ENCODE measurements at regions not wholly inside any gene's neighbourhood (a gene's known extent, or its start where the extent isn't known, plus 50 kb on each side); places are given as distances from the start of the nearest gene placed in this dataset.

DNA sequence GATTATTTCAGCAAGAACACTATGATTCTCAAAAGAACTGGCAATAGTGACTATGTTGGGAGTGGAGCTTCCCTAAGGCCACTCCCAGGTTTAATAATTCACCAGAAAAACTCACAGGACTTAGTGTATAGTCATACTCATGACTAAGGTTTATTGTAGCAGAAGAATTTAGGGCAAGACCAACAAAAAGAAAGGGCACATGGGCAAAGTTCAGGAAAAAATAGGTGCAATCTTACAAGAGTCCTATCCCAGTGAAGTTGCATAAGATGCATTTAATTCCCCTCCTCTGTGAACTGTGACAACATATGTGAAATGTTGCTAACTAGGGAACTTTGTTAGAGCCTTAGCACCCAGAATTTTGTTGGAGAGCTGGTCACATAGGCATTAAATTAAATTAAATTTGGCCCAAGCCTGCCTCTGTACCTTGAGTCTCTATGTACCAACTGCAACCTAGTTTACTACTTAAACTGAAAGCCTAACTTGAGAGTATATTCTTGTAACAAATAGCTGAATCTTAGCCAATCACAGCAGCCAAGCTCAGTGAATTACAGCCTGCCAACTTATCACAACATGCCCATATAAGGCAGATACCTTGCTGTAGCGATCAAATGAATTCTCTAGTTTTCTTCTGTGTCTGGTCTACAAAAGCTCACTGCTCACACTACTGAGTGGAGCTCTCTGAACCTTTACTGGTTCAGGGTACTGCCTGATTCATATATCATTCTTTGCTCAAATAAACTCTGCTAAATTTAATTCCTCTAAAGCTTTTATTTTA lies 386.2 kb upstream of the ARHGEF26 start:
- peak; percentile 83 for DNase-seq (ENCODE audit: low read depth)
- TF ChIP-seq, protein P1, sequence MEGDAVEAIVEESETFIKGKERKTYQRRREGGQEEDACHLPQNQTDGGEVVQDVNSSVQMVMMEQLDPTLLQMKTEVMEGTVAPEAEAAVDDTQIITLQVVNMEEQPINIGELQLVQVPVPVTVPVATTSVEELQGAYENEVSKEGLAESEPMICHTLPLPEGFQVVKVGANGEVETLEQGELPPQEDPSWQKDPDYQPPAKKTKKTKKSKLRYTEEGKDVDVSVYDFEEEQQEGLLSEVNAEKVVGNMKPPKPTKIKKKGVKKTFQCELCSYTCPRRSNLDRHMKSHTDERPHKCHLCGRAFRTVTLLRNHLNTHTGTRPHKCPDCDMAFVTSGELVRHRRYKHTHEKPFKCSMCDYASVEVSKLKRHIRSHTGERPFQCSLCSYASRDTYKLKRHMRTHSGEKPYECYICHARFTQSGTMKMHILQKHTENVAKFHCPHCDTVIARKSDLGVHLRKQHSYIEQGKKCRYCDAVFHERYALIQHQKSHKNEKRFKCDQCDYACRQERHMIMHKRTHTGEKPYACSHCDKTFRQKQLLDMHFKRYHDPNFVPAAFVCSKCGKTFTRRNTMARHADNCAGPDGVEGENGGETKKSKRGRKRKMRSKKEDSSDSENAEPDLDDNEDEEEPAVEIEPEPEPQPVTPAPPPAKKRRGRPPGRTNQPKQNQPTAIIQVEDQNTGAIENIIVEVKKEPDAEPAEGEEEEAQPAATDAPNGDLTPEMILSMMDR (IDR thresholded peaks at IDR 0.05; ENCODE audit: insufficient read depth, low read depth, low read length, missing control alignments): no peak
- H3K4me3 ChIP-seq (ENCODE audit: low read length): no peak overlapping the region

DNA sequence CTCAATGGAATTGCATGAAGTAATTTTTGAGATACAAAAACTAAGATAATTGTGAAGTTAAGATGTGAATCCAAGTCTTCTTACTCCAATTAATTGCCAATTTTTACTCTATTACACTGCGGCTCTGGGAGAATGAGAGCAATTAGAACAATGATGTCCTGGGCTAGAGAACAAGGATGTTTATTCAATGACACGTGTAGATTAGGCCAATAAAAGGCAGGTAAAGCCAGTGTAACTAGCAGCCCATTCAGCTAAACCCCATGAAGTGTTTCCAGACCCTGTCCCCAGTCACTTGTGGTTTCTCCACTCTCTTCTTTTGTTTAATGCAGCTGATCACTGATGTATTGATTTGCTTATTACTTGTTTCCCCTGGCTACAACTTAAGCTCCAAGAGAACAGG lies 381.1 kb upstream of the ARHGEF26 start:
- TF ChIP-seq, protein P1 (IDR thresholded peaks at IDR 0.05; ENCODE audit: insufficient read depth, low read depth, low read length, missing control alignments): no peak
- H3K4me3 ChIP-seq (ENCODE audit: low read length): no peak overlapping the region
- no peak for DNase-seq (ENCODE audit: low read depth)

DNA sequence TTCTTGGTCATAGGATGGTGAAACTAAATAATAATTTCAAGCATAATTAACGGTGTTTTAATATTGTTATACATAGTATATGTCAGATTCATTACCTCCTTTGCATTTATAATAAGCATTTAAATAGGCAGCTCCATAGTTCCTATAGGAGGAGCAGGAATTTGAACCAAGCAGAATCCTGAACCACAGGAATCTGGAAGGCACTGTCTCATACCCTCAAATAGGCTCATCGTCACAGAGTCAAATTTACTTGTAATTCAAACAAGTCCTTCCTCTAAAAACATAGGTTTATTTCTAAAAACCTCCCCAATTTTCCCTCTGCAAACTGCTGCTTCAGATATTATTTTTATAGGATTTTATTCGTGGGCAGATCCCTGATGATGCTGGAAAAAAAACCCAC lies 376.3 kb upstream of the ARHGEF26 start:
- no peak overlapping the region for H3K4me3 ChIP-seq (ENCODE audit: low read length)
- no peak for DNase-seq (ENCODE audit: low read depth)
- TF ChIP-seq, protein P1 (IDR thresholded peaks at IDR 0.05; ENCODE audit: insufficient read depth, low read depth, low read length, missing control alignments): no peak

DNA sequence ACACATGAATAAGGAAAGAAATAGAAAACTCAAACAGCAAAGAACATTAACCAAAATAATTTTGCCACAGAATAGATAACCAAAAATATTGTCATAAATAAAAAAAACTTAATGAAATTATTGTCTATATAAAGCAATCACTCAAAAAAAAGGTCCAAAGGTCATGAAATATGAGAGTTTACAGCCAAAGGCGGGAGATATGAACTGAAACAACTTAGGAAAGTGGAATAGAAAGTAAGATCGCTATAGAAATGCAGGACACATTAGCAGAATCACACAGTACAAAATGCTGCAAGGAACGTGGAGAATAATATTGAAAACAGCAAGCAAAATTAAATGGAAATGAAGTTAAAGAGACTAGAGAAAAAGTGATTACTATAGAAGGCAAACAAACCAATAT lies 375.0 kb upstream of the ARHGEF26 start:
- TF ChIP-seq, protein P1 (IDR thresholded peaks at IDR 0.05; ENCODE audit: insufficient read depth, low read depth, low read length, missing control alignments): no peak
- no peak for DNase-seq (ENCODE audit: low read depth)

DNA sequence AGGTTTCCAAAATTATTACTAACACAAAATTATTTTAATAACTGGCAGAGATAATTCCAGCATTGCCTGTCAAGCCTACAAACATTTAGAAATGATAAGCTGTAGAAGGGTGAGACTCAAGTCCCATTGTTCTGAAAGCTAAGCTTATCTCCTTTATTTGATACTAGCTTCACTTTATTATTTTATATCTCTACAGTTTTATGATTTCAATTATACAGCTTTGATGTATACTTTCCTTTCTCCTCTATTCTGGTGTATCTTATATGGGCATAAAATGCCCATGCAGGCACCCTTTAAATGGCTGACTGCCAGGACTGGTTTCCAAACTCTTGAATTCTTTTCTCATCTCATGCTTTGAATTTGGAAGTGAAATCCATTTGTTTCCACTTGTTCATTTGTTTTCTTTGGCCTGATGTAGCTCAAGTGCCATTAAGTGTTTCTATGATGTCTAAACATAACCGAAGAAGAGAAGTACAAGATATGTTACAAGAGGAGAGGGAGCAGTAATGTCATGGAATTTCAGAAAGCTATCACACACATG lies 372.1 kb upstream of the ARHGEF26 start:
- TF ChIP-seq, protein P1 (IDR thresholded peaks at IDR 0.05; ENCODE audit: insufficient read depth, low read depth, low read length, missing control alignments): no peak
- DNase-seq (ENCODE audit: low read depth): no peak
- no peak overlapping the region for H3K4me3 ChIP-seq (ENCODE audit: low read length)

More for the DNA sequence above, 375.0 kb upstream of the ARHGEF26 start:
- no peak overlapping the region for H3K4me3 ChIP-seq (ENCODE audit: low read length)

DNA sequence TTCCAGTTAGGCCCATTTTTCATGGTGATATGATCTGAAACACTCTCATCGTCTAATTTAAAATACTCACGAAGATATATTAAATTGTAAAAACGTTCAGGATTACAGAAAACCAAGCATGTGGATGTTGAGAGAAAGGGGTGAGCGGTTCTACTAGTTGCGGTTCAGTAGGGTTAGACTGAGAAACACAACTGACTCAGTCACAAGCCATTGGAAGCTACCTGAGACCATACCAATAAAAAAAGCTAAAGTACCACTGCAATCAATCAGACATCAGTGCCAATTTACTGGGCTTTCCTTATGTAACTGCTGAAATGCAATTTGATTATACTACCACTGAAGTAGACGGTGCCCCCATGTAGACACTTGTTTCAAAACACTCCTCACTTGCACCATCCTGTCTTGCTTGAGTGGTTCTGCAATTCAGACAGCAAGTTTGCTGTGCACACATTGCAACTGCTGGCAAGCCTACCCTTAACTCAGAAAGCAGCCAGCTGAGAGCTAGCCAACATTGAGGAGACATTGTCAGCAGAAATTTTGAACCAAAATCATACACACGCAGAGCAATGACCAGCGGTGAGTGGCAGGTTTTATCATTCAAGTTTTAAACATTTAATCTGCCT lies 368.7 kb upstream of the ARHGEF26 start:
- no peak for DNase-seq (ENCODE audit: low read depth)
- no peak overlapping the region for H3K4me3 ChIP-seq (ENCODE audit: low read length)
- TF ChIP-seq, protein P1 (IDR thresholded peaks at IDR 0.05; ENCODE audit: insufficient read depth, low read depth, low read length, missing control alignments): no peak
